ENCODE measurements at regions not wholly inside any gene's neighbourhood (a gene's known extent, or its start where the extent isn't known, plus 50 kb on each side); places are given as distances from the start of the nearest gene placed in this dataset.

DNA sequence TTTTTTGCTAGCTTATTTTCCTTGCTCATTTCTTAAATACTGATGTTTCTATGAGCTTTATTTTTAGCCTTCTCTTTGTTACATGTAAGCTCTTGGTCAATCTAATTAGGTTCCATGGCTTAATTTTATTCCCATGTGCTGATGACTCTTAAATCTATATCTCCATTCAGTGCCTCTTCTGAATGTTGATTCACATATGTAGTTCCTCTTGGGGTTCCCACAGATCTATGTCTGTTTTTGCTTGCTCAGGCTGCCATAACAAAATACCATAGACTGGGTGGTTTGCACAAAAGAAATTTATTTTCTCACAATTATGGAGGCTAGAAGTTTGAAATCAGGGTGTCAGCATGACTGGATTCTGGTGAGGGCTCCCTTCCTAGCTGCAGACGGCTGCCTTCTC is 58.3 kb upstream of the PLA2G4A start:
- TF ChIP-seq, protein P1, sequence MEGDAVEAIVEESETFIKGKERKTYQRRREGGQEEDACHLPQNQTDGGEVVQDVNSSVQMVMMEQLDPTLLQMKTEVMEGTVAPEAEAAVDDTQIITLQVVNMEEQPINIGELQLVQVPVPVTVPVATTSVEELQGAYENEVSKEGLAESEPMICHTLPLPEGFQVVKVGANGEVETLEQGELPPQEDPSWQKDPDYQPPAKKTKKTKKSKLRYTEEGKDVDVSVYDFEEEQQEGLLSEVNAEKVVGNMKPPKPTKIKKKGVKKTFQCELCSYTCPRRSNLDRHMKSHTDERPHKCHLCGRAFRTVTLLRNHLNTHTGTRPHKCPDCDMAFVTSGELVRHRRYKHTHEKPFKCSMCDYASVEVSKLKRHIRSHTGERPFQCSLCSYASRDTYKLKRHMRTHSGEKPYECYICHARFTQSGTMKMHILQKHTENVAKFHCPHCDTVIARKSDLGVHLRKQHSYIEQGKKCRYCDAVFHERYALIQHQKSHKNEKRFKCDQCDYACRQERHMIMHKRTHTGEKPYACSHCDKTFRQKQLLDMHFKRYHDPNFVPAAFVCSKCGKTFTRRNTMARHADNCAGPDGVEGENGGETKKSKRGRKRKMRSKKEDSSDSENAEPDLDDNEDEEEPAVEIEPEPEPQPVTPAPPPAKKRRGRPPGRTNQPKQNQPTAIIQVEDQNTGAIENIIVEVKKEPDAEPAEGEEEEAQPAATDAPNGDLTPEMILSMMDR (IDR thresholded peaks at IDR 0.05) = no peak
- TF ChIP-seq POLR2A (IDR thresholded peaks at IDR 0.05) = no peak
